MM.1S (cell line): ENCODE measurements at regions not wholly inside any gene's neighbourhood (a gene's known extent, or its start where the extent isn't known, plus 50 kb on each side); places are given as distances from the start of the nearest gene placed in this dataset.

Source experiments
- CTCF ChIP-seq: fragments of 300-600 bp; sonication (generic); IDR thresholded peaks from 2 replicates; pipeline ENCODE4 v1.5.1; 2016; ENCODE audit warnings: antibody characterized with exemption, low read length, mixed read lengths
- EZH2 ChIP-seq: fragments of 300-600 bp; sonication (generic); optimal IDR thresholded peaks from 2 replicates; pipeline ENCODE3; 2017; ENCODE audit warnings: low read depth, mild to moderate bottlenecking, antibody characterized with exemption, low read length, mixed read lengths
- EZH2phosphoT487 ChIP-seq: fragments of 300-600 bp; sonication (generic); IDR thresholded peaks from 2 replicates; pipeline ENCODE4 v1.6.1; 2018; ENCODE audit warnings: antibody characterized with exemption, low read length

- TF ChIP-seq EZH2phosphoT487: no peak
- TF ChIP-seq CTCF: no peak
- TF ChIP-seq EZH2: no peak
Measured at GRCh38 chr13:50414640-50415039, 399.4 kb downstream of the KCNRG start.
